Suprapubic skin (tissue), 4 donors: ENCODE measurements at regions not wholly inside any gene's neighbourhood (a gene's known extent, or its start where the extent isn't known, plus 50 kb on each side); places are given as distances from the start of the nearest gene placed in this dataset.

Experiments used
- DNase-seq, 2 donors: peaks; one replicate each; pipeline ENCODE4 v3.0.0-alpha.2; 2019; ENCODE audit warnings: low spot score in 2 of 2
- H3K27ac ChIP-seq: fragments of 200-600 bp; sonication (generic); one replicate; pipeline ENCODE4 v1.5.1; 2019
- H3K27me3 ChIP-seq: fragments of 200-600 bp; sonication (generic); one replicate; pipeline ENCODE4 v1.5.1; 2019
- H3K36me3 ChIP-seq: fragments of 200-600 bp; sonication (generic); one replicate; pipeline ENCODE4 v1.5.1; 2019
- H3K4me1 ChIP-seq: fragments of 200-600 bp; sonication (generic); one replicate; pipeline ENCODE4 v1.5.1; 2019
- H3K4me3 ChIP-seq: fragments of 200-600 bp; sonication (generic); one replicate; pipeline ENCODE4 v1.5.1; 2019; ENCODE audit warnings: mild to moderate bottlenecking
- H3K9me3 ChIP-seq: fragments of 200-600 bp; sonication (generic); one replicate; pipeline ENCODE4 v1.5.1; 2019
- EP300 ChIP-seq: sonication (generic); formaldehyde crosslinking; IDR thresholded peaks from one replicate; pipeline ENCODE4 v1.6.1; 2017; ENCODE audit warnings: antibody characterized with exemption
- POLR2A ChIP-seq, 2 donors: fragments of 450-650 bp; IDR thresholded peaks; one replicate each; pipeline ENCODE4 v1.6.1; 2017; ENCODE audit warnings: antibody characterized with exemption in 2 of 2, mild to moderate bottlenecking in 2 of 2, moderate library complexity in 2 of 2
- POLR2AphosphoS5 ChIP-seq, 3 donors: sonication (generic); formaldehyde crosslinking; IDR thresholded peaks; one replicate each; pipeline ENCODE4 v1.6.1; 2017; ENCODE audit warnings: antibody characterized with exemption in 3 of 3
- WGBS: methylation state at CpG from one replicate; pipeline ENCODE4 v1.1.5; 2018; 5-methylcytosine and 5-hydroxymethylcytosine counted together
- TF ChIP-seq, protein P1 (sequence below), 2 donors: fragments of 200-600 bp in 1 of 2; fragments of 450-650 bp in 1 of 2; sonication (generic) in 1 of 2; IDR thresholded peaks; one replicate each; pipeline ENCODE4 v1.5.1; 2016 to 2019; ENCODE audit warnings: antibody characterized with exemption in 2 of 2, mild to moderate bottlenecking in 1 of 2, moderate library complexity in 1 of 2

- WGBS, result 89% methylated on average over 1 of the region's 1 CpG
- TF ChIP-seq POLR2A (IDR thresholded peaks at IDR 0.05), result no peak
- no peak for TF ChIP-seq POLR2AphosphoS5 (IDR thresholded peaks at IDR 0.05)
- no peak for TF ChIP-seq EP300
- TF ChIP-seq, protein P1, sequence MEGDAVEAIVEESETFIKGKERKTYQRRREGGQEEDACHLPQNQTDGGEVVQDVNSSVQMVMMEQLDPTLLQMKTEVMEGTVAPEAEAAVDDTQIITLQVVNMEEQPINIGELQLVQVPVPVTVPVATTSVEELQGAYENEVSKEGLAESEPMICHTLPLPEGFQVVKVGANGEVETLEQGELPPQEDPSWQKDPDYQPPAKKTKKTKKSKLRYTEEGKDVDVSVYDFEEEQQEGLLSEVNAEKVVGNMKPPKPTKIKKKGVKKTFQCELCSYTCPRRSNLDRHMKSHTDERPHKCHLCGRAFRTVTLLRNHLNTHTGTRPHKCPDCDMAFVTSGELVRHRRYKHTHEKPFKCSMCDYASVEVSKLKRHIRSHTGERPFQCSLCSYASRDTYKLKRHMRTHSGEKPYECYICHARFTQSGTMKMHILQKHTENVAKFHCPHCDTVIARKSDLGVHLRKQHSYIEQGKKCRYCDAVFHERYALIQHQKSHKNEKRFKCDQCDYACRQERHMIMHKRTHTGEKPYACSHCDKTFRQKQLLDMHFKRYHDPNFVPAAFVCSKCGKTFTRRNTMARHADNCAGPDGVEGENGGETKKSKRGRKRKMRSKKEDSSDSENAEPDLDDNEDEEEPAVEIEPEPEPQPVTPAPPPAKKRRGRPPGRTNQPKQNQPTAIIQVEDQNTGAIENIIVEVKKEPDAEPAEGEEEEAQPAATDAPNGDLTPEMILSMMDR (IDR thresholded peaks at IDR 0.05), result no peak
Observed at GRCh38 chr7:41872966-41873365, 170.1 kb upstream of the INHBA start.

DNA sequence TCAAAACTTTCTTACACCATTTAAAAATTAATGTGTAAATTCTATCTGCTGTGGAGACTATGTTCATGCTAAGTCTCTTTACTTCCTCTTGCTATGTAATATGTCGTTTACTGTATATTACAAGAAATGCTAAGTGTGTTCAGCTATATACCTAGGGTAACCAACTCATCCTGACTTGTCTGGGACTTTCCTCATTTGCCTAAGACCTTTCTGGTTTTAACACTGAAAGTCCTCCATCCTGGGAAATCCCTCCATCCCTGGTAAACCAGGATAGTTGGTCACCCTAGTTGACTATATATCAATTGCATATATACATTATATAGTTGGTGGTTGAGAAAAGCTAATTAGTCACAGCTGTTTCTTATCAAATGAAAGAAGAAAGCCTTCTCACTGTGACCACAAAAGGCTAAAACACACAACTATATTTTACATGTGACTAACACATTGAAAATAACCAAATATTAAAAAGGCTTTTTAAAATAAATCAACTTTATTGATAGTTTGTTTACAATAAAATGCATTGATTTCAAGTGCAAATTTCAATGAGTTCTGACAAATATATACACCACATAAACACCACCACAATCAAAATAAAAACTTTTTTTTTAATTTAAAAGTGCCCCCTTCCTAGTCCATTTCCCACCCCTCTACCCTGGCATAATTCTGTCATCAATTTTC is 167.7 kb upstream of the INHBA start:
- Histone ChIP-seq H3K36me3 (no peaks in the 10 kb centered on the region), H3K27ac (no peak overlapping the region), H3K9me3 (no peaks in the 10 kb centered on the region), H3K4me1 (no peaks in the 10 kb centered on the region), H3K27me3 (no peaks in the 10 kb centered on the region), H3K4me3 (no peak overlapping the region)
- no peak for TF ChIP-seq EP300
- TF ChIP-seq, protein P1 (IDR thresholded peaks at IDR 0.05), result no peak
- TF ChIP-seq POLR2A (IDR thresholded peaks at IDR 0.05), result no peak
- no peak for TF ChIP-seq POLR2AphosphoS5 (IDR thresholded peaks at IDR 0.05)
- WGBS, result 68% methylated on average over 1 of the region's 1 CpG
- no peak for DNase-seq

More at GRCh38 chr7:41872966-41873365, 170.1 kb upstream of the INHBA start:
- no peak for DNase-seq
- Histone ChIP-seq H3K27me3 (no peaks in the 10 kb centered on the region), H3K4me3 (no peak overlapping the region), H3K27ac (no peak overlapping the region), H3K9me3 (no peaks in the 10 kb centered on the region), H3K36me3 (no peaks in the 10 kb centered on the region), H3K4me1 (no peaks in the 10 kb centered on the region)

DNA sequence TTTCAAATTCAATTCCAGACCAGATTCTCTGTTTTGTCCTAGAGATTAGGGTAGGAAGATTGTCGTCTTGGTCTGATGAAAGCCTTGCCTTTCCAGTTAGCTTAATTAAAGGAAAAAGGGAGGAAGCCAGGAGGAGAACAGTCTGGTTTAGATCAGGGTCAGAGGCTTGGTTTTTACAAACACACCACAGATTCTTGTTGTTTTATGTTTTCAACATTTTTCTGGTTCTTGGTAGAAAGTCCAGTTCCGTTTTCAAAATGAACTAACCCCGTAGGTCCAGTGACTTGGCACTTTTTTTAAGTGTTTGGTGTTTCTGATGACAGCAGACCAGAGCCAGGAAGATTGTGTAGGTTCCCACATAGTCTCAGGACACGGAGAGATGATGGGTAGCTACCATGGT is 167.1 kb upstream of the INHBA start:
- Histone ChIP-seq H3K27ac (no peak overlapping the region), H3K9me3 (no peaks in the 10 kb centered on the region), H3K4me1 (no peaks in the 10 kb centered on the region), H3K4me3 (no peak overlapping the region), H3K36me3 (no peaks in the 10 kb centered on the region), H3K27me3 (no peaks in the 10 kb centered on the region)
- WGBS, result 51% methylated on average over 4 of the region's 4 CpGs
- DNase-seq, result no peak
- no peak for TF ChIP-seq POLR2AphosphoS5 (IDR thresholded peaks at IDR 0.05)

DNA sequence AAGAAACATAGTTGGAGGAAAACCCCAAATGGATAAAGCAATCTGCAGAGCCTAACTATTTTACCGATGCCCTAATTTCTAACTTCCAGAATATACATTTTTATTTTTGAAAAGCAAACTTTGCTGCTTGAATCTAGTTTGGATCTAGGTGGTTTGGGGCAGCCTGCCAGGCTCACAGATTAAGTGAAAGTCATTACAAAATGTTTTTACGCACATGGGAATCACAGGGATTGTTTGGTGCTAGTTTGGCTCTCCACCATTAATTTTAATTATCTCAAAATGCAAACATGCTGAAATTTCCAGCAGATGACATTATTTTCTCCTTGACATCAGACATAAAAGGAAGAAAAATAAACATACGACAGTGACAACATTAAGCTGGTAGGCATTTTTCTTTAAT is 166.7 kb upstream of the INHBA start:
- TF ChIP-seq EP300, result no peak
- no peak for TF ChIP-seq POLR2AphosphoS5 (IDR thresholded peaks at IDR 0.05)
- TF ChIP-seq, protein P1 (IDR thresholded peaks at IDR 0.05), result no peak
- no peak for TF ChIP-seq POLR2A (IDR thresholded peaks at IDR 0.05)
- H3K27ac ChIP-seq, result no peak overlapping the region
- WGBS, result 48% methylated on average over 3 of the region's 3 CpGs

GRCh38 chr7:41869091-41869490 is 166.2 kb upstream of the INHBA start:
- no peak for DNase-seq
- Histone ChIP-seq H3K4me3 (no peak overlapping the region), H3K4me1 (no peaks in the 10 kb centered on the region), H3K36me3 (no peaks in the 10 kb centered on the region), H3K9me3 (no peaks in the 10 kb centered on the region), H3K27ac (no peak overlapping the region), H3K27me3 (no peaks in the 10 kb centered on the region)
- TF ChIP-seq EP300 (no peak), POLR2A (IDR thresholded peaks at IDR 0.05) (no peak)
- TF ChIP-seq, protein P1 (IDR thresholded peaks at IDR 0.05), result no peak

More for the DNA sequence above, 166.7 kb upstream of the INHBA start:
- no peak for DNase-seq
- Histone ChIP-seq H3K27me3 (no peaks in the 10 kb centered on the region), H3K4me3 (no peak overlapping the region), H3K36me3 (no peaks in the 10 kb centered on the region), H3K9me3 (no peaks in the 10 kb centered on the region), H3K4me1 (no peaks in the 10 kb centered on the region)
